ENCODE measurements at regions not wholly inside any gene's neighbourhood (a gene's known extent, or its start where the extent isn't known, plus 50 kb on each side); places are given as distances from the start of the nearest gene placed in this dataset.
"Not testable (repeated sequence)": the region's sequence is repeated elsewhere in the genome, so short reads cannot be mapped to it uniquely, and the experiment has no call there.

DNA sequence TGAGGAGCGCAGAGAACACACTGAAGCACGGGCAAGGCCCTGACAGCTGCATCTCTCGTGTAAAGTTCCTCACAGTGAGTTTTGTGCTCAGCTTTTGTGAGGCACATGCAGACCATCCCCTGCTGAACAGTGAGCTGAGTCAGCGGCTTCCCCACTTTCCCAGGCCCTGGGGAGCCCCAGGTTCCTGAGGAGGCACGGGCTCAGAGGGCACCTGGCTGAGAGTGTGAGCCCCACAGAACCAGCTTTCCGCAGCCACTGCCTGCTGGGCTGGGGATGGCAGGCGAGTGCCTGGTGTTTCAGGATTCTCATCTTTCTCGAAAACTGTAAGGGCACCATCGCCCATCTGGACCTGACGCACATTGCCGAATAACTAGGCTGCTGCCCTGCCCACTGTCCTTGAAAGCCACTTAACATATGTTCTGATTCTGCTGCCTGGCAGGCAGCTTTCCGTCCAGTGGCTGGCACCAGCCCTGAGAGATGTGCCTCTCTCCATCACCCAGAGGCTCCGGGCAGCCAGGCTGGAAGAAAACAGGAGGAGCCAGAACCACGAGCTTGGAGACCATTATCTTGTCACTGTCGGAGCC is 266.7 kb upstream of the FOXF1 start:
- DNase-seq, result no peak

GRCh38 chr16:86244158-86244557 is 266.2 kb upstream of the FOXF1 start:
- DNase-seq, result no peak

DNA sequence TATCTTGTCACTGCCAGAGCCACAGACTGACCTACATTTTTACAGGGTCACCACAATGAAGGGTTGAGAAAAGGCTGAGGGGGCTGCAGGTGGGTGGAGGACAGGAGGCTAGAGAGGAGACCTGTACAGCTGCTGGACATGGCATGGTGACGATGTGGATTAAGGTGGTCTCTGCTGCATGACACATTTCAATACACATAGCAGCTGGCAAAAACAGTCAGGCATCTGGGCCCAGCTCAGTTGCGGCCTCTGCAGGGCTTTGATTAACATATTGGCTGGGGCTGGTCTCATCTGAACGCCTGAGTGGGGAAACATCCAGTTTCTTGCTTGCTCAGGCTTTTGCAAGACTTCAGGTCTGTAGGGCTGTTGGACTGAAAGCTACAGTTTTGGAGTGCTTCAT is 265.4 kb upstream of the FOXF1 start:
- no peak for DNase-seq

- no peak for DNase-seq
Observed at GRCh38 chr16:86245351-86245750, 265.0 kb upstream of the FOXF1 start.

DNA sequence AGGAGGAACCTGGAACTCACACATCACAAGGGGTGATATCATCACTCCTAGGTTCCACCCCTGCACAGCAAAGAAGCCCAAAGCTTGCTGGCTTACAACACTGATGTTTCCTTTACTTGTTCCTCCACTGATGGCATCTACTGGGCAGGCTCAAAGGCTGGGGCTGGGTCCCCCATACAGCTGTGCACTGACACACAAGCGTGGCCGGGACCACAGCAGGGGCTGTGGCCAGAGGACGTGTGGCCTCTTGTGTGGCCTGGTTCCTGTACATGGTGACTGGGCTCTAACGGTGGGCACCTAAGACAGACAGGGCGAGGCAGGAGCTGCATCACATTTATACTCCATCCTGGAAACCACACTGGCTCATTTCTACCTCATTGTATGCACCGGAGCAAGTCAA is 264.4 kb upstream of the FOXF1 start:
- DNase-seq, result no peak

DNA sequence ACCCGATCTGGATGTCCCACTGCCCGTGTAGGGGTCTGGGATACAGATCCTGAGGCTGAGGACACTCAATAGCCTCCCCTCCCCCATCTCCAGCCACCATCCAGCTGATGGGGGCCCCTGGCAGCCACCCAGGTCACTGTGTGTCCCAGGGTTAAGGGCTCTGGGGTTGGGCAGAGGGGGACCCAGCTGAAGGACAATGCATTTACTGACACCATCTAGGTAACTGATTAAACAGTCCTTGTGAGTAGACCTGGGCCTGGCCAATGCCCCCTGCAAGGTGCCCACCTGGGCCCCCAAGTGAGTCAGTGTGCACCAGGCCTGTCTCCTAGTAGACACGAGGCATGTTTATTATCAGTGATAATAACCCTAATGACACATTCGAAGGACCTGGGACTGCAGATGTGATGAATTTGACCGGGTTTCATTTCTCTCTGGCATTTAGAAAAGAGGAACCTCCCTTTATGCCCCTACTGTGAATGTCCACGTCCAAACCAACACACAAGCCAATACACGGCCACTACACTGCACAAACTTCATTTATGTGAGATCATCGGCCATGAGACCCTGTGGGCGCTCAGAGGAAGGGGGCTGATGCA is 261.9 kb upstream of the FOXF1 start:
- no peak for DNase-seq

DNA sequence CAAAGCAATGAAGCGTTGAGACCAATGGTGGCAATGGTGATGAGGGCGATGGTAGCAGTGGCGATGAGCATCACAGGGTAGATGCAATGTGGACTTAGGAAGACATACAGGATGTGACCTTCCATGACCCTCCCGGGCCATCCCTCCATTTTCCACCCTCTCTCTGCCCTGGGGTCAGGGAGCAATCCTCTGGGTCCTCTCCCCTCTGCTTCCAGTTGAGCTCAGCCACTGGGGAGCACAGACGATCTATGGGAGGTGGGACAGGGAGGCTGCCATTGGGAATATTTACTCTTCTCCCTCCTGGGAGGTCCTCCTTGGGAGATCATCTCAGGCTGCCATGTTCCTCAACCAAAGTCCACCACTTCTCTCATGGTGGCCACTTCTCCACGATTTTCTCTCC is 260.7 kb upstream of the FOXF1 start:
- DNase-seq, result no peak

GRCh38 chr16:86251682-86252081 is 258.6 kb upstream of the FOXF1 start:
- no peak for DNase-seq

DNA sequence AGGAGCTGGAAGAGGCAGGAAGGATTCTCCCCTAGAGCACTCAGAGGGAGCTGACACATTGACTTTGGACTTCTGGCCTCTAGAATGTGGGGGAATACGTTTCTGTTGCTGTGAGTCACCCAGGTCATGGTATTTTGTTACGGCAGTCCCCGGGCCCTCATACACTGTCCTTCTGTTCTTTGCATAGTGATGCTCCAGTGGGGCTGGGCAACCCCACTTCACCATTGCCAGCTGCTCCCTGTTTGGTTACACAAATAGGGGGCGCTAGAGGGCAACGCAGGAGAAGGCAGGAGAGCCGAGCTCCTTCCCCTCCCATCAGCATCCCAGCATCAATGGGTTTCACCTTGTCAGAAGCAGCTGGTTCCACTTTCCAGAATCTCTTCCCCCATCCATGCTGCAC is 257.7 kb upstream of the FOXF1 start:
- DNase-seq, result no peak

GRCh38 chr16:86255966-86256365 is 254.4 kb upstream of the FOXF1 start:
- DNase-seq, result no peak

- DNase-seq, result no peak
Observed at GRCh38 chr16:86256995-86257394, 253.3 kb upstream of the FOXF1 start.

GRCh38 chr16:86257546-86257945 is 252.8 kb upstream of the FOXF1 start:
- DNase-seq, result no peak

DNA sequence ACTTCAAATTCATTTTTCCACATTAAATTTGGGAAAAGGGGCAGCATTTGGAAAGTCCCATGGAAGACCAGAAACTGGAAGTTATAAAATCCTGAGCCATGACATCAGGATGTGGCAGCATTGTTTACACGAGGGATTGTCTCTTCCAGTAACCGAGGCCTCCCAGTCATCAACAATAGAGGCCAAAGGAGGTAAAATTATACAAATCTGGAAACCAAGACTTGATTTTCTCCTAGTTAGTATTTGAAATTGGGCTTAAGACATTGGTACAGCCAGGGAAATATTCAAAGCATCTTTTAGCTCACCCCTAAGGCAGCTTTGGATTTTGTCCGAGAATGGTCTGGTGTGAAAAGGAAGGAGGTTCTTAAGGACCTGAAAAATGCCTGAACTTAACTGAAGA is 251.6 kb upstream of the FOXF1 start:
- DNase-seq, result no peak

DNA sequence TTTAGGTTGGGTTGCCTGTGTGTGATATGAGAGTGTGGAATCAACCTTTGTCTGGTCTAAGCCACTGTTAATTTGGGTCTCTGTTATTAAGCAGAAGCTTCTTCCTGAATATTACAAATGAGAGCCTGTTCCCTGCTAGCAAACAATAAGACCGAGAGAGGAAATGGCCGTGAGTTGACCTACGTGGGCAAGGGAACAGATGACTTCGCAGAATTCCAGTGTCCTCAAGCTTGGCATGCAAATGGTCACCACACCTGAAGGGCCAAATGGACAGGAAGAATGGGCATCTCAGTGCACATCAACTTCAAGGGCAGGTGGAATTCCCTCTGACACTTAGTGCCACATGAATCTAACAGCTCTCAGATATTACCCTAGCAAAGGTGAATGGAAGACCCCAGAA is 250.8 kb upstream of the FOXF1 start:
- DNase-seq, result no peak

DNA sequence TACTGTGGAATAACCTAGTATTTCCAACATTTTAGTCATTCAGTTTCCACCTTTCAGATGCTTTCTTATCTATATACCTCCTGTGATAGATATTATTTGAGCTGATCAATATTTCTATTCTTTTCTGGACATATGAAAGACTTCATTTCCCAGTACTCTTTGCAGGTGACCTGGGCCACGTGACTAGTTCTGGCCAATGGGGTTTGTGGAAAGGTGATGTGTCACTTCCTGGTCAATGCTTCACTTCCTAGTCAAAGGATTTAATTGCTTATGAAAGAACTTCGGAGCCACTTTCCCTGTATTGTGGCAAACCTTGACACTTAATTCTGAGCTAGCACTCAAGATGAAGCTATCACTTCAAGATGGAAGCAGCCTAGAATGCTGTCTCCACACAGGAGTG is 248.9 kb upstream of the FOXF1 start:
- DNase-seq, result no peak

DNA sequence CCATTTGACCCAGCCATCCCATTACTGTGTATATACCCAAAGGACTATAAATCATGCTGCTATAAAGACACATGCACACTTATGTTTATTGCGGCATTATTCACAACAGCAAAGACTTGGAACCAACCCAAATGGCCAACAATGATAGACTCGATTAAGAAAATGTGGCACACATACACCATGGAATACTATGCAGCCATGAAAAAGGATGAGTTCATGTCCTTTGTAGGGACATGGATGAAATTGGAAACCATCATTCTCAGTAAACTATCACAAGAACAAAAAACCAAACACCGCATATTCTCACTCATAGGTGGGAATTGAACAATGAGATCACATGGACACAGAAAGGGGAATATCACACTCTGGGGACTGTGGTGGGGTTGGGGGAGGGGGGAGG is 242.7 kb upstream of the FOXF1 start:
- not testable (repeated sequence) for DNase-seq

GRCh38 chr16:86270696-86271095 is 239.6 kb upstream of the FOXF1 start:
- DNase-seq, result no peak

GRCh38 chr16:86272744-86273143 is 237.6 kb upstream of the FOXF1 start:
- DNase-seq, result no peak

GRCh38 chr16:86277221-86277620 is 233.1 kb upstream of the FOXF1 start:
- DNase-seq, result no peak

- DNase-seq, result not testable (repeated sequence)
Observed at GRCh38 chr16:86277859-86278258, 232.5 kb upstream of the FOXF1 start.

- DNase-seq, result no peak
Observed at GRCh38 chr16:86281421-86281820, 228.9 kb upstream of the FOXF1 start.

DNA sequence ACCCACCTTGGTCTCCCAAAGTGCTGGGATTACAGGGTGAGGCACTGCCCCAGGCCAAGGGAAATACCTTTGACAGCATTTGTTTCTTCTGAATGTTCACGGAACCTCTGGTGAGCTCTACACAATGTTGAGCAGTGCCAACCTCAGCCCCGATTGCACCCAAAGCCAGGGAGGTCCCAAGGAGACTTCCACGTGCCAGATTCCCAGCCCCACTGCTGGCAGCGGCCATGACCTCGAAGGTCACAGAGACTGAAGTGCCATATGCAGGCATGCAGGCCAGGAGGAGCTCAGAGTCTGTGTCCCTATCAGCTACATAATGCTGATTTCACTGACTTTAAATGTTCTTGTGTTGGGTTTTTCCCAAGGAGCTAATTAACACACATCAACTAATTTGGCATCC is 226.4 kb upstream of the FOXF1 start:
- DNase-seq, result no peak

- no peak for DNase-seq
Observed at GRCh38 chr16:86285421-86285820, 224.9 kb upstream of the FOXF1 start.

- DNase-seq, result no peak
Observed at GRCh38 chr16:86285938-86286921, 224.1 kb upstream of the FOXF1 start.
